Neutrophil (primary cell): ENCODE measurements at regions not wholly inside any gene's neighbourhood (a gene's known extent, or its start where the extent isn't known, plus 50 kb on each side); places are given as distances from the start of the nearest gene placed in this dataset.

Experiments used
- H3K27ac ChIP-seq: fragments of 200-600 bp; sonication (generic); 2 replicates; pipeline ENCODE4 v1.5.1; 2016; ENCODE audit warnings: mild to moderate bottlenecking, moderate library complexity
- H3K27me3 ChIP-seq: fragments of 200-600 bp; sonication (generic); 2 replicates; pipeline ENCODE4 v1.6.0; 2016; ENCODE audit warnings: mild to moderate bottlenecking
- H3K36me3 ChIP-seq: fragments of 200-600 bp; sonication (generic); 2 replicates; pipeline ENCODE4 v1.5.1; 2017
- H3K4me1 ChIP-seq, 2 experiments: fragments of 200-600 bp in 1 of 2; sonication (generic) in 1 of 2; 1 replicate in 1 of 2; 2 replicates in 1 of 2; pipeline versions ENCODE4 v1.5.1 to v1.6.1; 2013 to 2016; ENCODE audit warnings: low read depth in 1 of 2, low read length in 1 of 2, mild to moderate bottlenecking in 1 of 2, moderate library complexity in 1 of 2; ENCODE audit not compliant: control insufficient read depth in 1 of 2, insufficient read depth in 1 of 2
- H3K4me3 ChIP-seq, 2 experiments: fragments of 200-600 bp in 1 of 2; sonication (generic) in 1 of 2; 1 replicate in 1 of 2; 2 replicates in 1 of 2; pipeline ENCODE4 v1.5.1; 2013 to 2016; ENCODE audit warnings: low read depth in 1 of 2, low read length in 1 of 2, mild to moderate bottlenecking in 1 of 2, moderate library complexity in 1 of 2
- H3K9me3 ChIP-seq: fragments of 200-600 bp; sonication (generic); 2 replicates; pipeline ENCODE4 v1.5.1; 2016
- CTCF ChIP-seq: fragments of 200-600 bp; sonication (generic); IDR thresholded peaks from 2 replicates; pipeline ENCODE4 v1.5.1; 2016; ENCODE audit warnings: antibody characterized with exemption

DNA sequence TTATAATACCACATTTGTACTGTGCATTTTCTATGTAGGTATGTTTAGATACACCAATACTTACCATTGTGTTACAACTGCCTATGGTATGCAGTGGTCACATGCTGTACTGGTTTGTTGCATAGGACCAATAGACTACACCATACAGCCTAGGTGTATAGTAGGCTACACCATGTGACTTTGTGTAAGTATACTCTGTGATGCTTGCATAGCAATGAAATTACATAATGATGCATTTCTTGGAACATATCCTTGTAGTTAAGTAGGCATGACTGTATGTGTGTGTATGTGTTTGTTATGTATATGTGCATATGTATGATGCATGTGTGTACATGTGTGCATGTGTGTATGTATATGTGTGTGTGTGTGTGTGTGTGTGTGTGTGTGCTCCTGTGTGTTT, 157.6 kb downstream of the TDRD15 start:
- Histone ChIP-seq H3K9me3 (no peaks in the 10 kb centered on the region), H3K36me3 (no peaks in the 10 kb centered on the region), H3K4me1 (no peaks in the 10 kb centered on the region), H3K27me3 (no peaks in the 10 kb centered on the region), H3K27ac (no peak overlapping the region), H3K4me3 (no peak overlapping the region)
- TF ChIP-seq CTCF, result no peak

DNA sequence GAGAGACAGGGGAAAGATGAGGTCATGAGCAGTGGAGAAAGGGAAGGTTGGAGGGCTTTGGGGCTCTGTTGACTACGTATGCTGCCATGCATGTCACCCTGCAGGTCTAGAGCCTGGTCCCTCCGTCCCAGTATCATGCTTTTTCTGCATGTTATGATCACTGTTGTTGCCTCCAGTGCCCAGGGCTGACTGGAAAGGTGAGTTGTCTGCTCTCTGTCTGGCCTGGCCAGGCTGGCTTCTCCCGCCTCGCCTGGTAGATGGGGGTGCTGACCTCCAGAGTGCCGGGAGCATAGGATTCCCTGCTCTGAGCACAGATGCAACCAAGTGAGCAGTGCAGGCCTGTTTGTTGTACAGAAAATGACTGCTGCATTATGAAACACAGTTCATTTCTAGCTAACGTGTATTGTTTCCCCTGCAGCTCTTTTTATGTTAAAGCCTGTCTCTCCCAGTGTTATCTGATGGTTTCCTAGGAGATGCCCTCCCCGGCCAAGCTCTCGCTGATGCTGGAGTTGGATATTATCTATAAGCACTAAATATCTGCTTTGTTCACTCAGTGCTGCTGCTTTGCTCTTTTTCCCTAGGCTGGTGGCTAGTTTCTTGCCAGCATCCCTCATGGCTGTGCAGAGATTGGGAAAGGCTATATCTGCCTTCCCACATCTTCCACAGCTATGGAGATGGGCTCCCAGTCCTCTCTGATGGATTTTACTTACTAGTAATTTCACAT, 158.2 kb downstream of the TDRD15 start:
- no peaks in the 10 kb centered on the region for H3K36me3 ChIP-seq
- H3K27me3 ChIP-seq, result no peaks in the 10 kb centered on the region
- no peak overlapping the region for H3K4me3 ChIP-seq
- no peaks in the 10 kb centered on the region for H3K9me3 ChIP-seq
- TF ChIP-seq CTCF, result no peak
- H3K4me1 ChIP-seq, result no peaks in the 10 kb centered on the region
- H3K27ac ChIP-seq, result no peak overlapping the region

GRCh38 chr2:21282515-21282898, 158.7 kb downstream of the TDRD15 start:
- TF ChIP-seq CTCF, result no peak
- Histone ChIP-seq H3K27me3 (no peaks in the 10 kb centered on the region), H3K4me3 (no peak overlapping the region), H3K4me1 (no peaks in the 10 kb centered on the region), H3K27ac (no peak overlapping the region), H3K9me3 (no peaks in the 10 kb centered on the region), H3K36me3 (no peaks in the 10 kb centered on the region)

DNA sequence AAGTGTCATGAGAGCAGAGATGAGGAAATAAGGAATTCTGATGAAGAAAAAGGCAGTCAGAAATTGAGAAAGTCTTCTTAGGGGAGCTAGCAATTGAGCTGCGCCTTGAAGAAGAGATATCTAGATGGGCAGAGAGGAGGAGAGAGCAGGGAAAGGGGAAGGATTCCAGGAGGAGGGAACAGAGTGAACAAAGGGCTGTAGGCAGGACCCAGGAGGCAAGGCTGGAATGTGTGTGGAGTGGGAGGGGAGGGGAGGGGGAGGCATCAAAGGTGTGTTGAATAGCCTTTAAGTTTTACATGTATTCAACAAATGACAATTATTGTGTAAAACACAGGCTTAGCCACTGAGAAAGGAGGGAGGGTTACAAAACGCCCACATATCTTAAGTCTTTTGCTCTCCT, 164.5 kb downstream of the TDRD15 start:
- no peaks in the 10 kb centered on the region for H3K4me1 ChIP-seq
- no peak overlapping the region for H3K27ac ChIP-seq
- H3K4me3 ChIP-seq, result no peak overlapping the region
- no peaks in the 10 kb centered on the region for H3K27me3 ChIP-seq
- H3K36me3 ChIP-seq, result no peaks in the 10 kb centered on the region
- no peak for TF ChIP-seq CTCF
- H3K9me3 ChIP-seq, result no peaks in the 10 kb centered on the region

DNA sequence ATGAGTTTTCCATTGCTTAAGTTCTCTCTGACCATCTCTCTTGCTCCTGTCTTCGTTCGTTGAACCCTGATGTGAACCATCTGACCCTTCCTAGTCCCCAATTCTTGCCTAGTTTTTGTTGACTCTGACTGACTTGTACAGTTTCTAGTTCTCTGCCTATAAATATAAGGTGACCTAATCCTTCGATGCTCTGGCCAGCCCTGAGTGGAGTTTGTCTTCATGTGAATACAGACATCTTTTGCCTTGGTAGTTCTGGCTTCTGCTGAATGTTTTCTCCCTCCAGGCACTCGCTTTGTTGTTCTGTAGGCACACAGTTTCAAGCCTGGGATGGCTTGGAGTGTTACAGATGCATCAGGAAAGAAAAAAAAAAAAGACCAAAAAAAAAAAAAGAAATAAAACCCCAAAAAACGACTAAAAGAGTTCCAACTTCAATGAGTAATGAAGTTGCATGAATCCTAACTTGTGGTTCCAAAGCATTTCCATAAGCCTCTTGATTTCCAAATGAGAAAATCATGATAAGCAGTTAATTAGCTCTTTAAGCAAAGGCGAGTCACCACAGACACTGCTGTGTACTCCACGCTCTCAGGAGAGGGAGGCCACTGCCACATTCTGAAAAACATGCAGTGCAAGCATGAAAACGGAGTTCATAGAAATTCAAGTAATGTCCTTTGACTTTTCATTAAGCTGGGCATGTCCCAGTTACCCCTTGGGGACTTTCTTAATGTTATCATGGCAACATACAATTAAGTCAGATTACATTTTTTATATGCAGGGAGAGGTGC, 165.2 kb downstream of the TDRD15 start:
- Histone ChIP-seq H3K4me3 (no peak overlapping the region), H3K27ac (no peak overlapping the region), H3K36me3 (no peaks in the 10 kb centered on the region), H3K27me3 (no peaks in the 10 kb centered on the region), H3K9me3 (no peaks in the 10 kb centered on the region), H3K4me1 (no peaks in the 10 kb centered on the region)
- no peak for TF ChIP-seq CTCF
